GM18502 (cell line): ENCODE measurements at regions not wholly inside any gene's neighbourhood (a gene's known extent, or its start where the extent isn't known, plus 50 kb on each side); places are given as distances from the start of the nearest gene placed in this dataset.

Experiments
- ATAC-seq: cut with Tn5 transposase; IDR thresholded peaks from one replicate; pipeline ENCODE4 v1.9.1; 2021; ENCODE audit warnings: mild to moderate bottlenecking; ENCODE audit not compliant: unreplicated experiment, poor library complexity

- ATAC-seq: no peak
Measured at GRCh38 chr2:10964052-10964790, 52.5 kb downstream of the KCNF1 start.

GRCh38 chr2:10965241-10965843, 53.6 kb downstream of the KCNF1 start:
- no peak for ATAC-seq

GRCh38 chr2:10966056-10966455, 54.3 kb downstream of the KCNF1 start:
- no peak for ATAC-seq

- ATAC-seq: no peak
Measured at GRCh38 chr2:10966741-10967140, 55.0 kb downstream of the KCNF1 start.

GRCh38 chr2:10968176-10968575, 56.4 kb downstream of the KCNF1 start:
- ATAC-seq: no peak

GRCh38 chr2:10970666-10971065, 58.9 kb downstream of the KCNF1 start:
- ATAC-seq: no peak

GRCh38 chr2:10971161-10971887, 59.6 kb downstream of the KCNF1 start:
- no peak for ATAC-seq

GRCh38 chr2:10971888-10972260, 60.1 kb downstream of the KCNF1 start:
- ATAC-seq: no peak

GRCh38 chr2:10972683-10973433, 61.1 kb downstream of the KCNF1 start:
- no peak for ATAC-seq

GRCh38 chr2:10973766-10974165, 62.0 kb downstream of the KCNF1 start:
- no peak for ATAC-seq

- no peak for ATAC-seq
Measured at GRCh38 chr2:10977003-10977402, 65.3 kb downstream of the KCNF1 start.

GRCh38 chr2:10977621-10978020, 65.9 kb downstream of the KCNF1 start:
- ATAC-seq: no peak

GRCh38 chr2:10978090-10978670, 66.4 kb downstream of the KCNF1 start:
- ATAC-seq: no peak

GRCh38 chr2:10980071-10980470, 68.3 kb downstream of the KCNF1 start:
- ATAC-seq: no peak

GRCh38 chr2:10980886-10981425, 69.2 kb downstream of the KCNF1 start:
- ATAC-seq: no peak

- no peak for ATAC-seq
Measured at GRCh38 chr2:10981451-10981850, 69.7 kb downstream of the KCNF1 start.

GRCh38 chr2:10981941-10982431, 70.3 kb downstream of the KCNF1 start:
- no peak for ATAC-seq

- no peak for ATAC-seq
Measured at GRCh38 chr2:10982931-10983701, 71.4 kb downstream of the KCNF1 start.

- no peak for ATAC-seq
Measured at GRCh38 chr2:10983711-10984110, 72.0 kb downstream of the KCNF1 start.
